ENCODE measurements at regions not wholly inside any gene's neighbourhood (a gene's known extent, or its start where the extent isn't known, plus 50 kb on each side); places are given as distances from the start of the nearest gene placed in this dataset.

- no peak for DNase-seq (ENCODE audit: extremely low read depth, low read depth, low spot score)
Observed at GRCh38 chr10:78768876-78769275, 299.9 kb upstream of the ZMIZ1 start.

- no peak for DNase-seq (ENCODE audit: extremely low read depth, low read depth, low spot score)
Observed at GRCh38 chr10:78769526-78769925, 299.2 kb upstream of the ZMIZ1 start.

- DNase-seq (ENCODE audit: extremely low read depth, low read depth, low spot score), result no peak
Observed at GRCh38 chr10:78770167-78771090, 298.3 kb upstream of the ZMIZ1 start.

GRCh38 chr10:78771260-78771659 is 297.5 kb upstream of the ZMIZ1 start:
- DNase-seq (ENCODE audit: extremely low read depth, low read depth, low spot score), result no peak

- no peak for DNase-seq (ENCODE audit: extremely low read depth, low read depth, low spot score)
Observed at GRCh38 chr10:78771808-78772455, 296.8 kb upstream of the ZMIZ1 start.

GRCh38 chr10:78772486-78772885 is 296.3 kb upstream of the ZMIZ1 start:
- DNase-seq (ENCODE audit: extremely low read depth, low read depth, low spot score), result no peak

GRCh38 chr10:78772986-78773530 is 295.7 kb upstream of the ZMIZ1 start:
- DNase-seq (ENCODE audit: extremely low read depth, low read depth, low spot score), result no peak

- DNase-seq (ENCODE audit: extremely low read depth, low read depth, low spot score), result no peak
Observed at GRCh38 chr10:78774614-78774998, 294.2 kb upstream of the ZMIZ1 start.

GRCh38 chr10:78774999-78775711 is 293.6 kb upstream of the ZMIZ1 start:
- no peak for DNase-seq (ENCODE audit: extremely low read depth, low read depth, low spot score)

- DNase-seq (ENCODE audit: extremely low read depth, low read depth, low spot score), result no peak
Observed at GRCh38 chr10:78775891-78776290, 292.9 kb upstream of the ZMIZ1 start.

- DNase-seq (ENCODE audit: extremely low read depth, low read depth, low spot score), result no peak
Observed at GRCh38 chr10:78776756-78777155, 292.0 kb upstream of the ZMIZ1 start.

GRCh38 chr10:78777466-78777865 is 291.3 kb upstream of the ZMIZ1 start:
- DNase-seq (ENCODE audit: extremely low read depth, low read depth, low spot score), result no peak

GRCh38 chr10:78777867-78778266 is 290.9 kb upstream of the ZMIZ1 start:
- no peak for DNase-seq (ENCODE audit: extremely low read depth, low read depth, low spot score)

- no peak for DNase-seq (ENCODE audit: extremely low read depth, low read depth, low spot score)
Observed at GRCh38 chr10:78778444-78779338, 290.1 kb upstream of the ZMIZ1 start.

- DNase-seq (ENCODE audit: extremely low read depth, low read depth, low spot score), result no peak
Observed at GRCh38 chr10:78779339-78779955, 289.3 kb upstream of the ZMIZ1 start.

- DNase-seq (ENCODE audit: extremely low read depth, low read depth, low spot score), result no peak
Observed at GRCh38 chr10:78780551-78780961, 288.2 kb upstream of the ZMIZ1 start.

GRCh38 chr10:78781251-78781913 is 287.4 kb upstream of the ZMIZ1 start:
- no peak for DNase-seq (ENCODE audit: extremely low read depth, low read depth, low spot score)

- no peak for DNase-seq (ENCODE audit: extremely low read depth, low read depth, low spot score)
Observed at GRCh38 chr10:78781991-78782390, 286.8 kb upstream of the ZMIZ1 start.

- no peak for DNase-seq (ENCODE audit: extremely low read depth, low read depth, low spot score)
Observed at GRCh38 chr10:78782441-78782840, 286.3 kb upstream of the ZMIZ1 start.
